ENCODE measurements at regions not wholly inside any gene's neighbourhood (a gene's known extent, or its start where the extent isn't known, plus 50 kb on each side); places are given as distances from the start of the nearest gene placed in this dataset.

DNA sequence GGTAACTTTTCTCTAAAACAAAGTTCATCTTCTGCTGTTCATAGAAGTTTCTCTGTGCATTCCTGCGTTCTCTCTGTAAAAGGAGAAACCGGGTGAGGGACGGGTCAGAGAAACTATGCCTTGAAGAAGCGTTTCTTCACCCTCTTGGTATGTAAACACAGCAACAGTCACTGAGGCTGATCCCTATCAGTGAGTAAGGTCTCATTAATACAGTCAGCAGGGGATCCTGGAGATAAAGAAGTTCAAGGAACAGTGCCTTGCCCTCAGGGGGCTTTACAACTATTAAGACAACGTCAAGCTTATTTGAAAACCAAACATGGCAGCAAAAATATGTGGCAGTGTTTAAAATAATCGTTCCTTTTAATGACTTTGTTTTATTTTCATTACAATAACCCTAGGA is 202.9 kb upstream of the IL12B start:
- TF ChIP-seq, protein P1, sequence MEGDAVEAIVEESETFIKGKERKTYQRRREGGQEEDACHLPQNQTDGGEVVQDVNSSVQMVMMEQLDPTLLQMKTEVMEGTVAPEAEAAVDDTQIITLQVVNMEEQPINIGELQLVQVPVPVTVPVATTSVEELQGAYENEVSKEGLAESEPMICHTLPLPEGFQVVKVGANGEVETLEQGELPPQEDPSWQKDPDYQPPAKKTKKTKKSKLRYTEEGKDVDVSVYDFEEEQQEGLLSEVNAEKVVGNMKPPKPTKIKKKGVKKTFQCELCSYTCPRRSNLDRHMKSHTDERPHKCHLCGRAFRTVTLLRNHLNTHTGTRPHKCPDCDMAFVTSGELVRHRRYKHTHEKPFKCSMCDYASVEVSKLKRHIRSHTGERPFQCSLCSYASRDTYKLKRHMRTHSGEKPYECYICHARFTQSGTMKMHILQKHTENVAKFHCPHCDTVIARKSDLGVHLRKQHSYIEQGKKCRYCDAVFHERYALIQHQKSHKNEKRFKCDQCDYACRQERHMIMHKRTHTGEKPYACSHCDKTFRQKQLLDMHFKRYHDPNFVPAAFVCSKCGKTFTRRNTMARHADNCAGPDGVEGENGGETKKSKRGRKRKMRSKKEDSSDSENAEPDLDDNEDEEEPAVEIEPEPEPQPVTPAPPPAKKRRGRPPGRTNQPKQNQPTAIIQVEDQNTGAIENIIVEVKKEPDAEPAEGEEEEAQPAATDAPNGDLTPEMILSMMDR (IDR thresholded peaks at IDR 0.05 in 8 of 11, conservative IDR thresholded peaks at IDR 0.05 in 3 of 11): no peak
- no peak for TF ChIP-seq POLR2A (IDR thresholded peaks at IDR 0.05)
- no peak for TF ChIP-seq POLR2AphosphoS5 (IDR thresholded peaks at IDR 0.05)
